ENCODE measurements at regions not wholly inside any gene's neighbourhood (a gene's known extent, or its start where the extent isn't known, plus 50 kb on each side); places are given as distances from the start of the nearest gene placed in this dataset.
"Not testable (repeated sequence)": the region's sequence is repeated elsewhere in the genome, so short reads cannot be mapped to it uniquely, and the experiment has no call there.

DNA sequence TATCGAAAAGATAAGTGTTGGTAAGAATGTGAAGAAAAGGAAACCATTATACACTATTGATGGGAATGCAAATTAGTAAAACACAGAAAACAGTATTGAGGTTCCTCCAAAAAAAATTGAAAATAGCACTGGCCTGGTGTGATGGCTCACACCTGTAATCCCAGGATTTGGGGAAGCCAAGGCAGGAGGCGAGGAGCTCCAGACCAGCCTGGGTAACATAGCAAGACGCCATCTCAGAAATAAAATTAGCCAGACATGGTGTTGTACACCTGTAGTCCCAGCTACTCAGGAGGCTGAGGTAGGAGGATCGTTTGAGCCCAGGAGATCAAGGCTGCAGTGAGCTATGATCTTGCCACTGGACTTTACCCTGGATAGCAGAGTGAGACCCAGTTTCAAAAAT lies 5303.4 kb upstream of the TPTE start:
- DNase-seq (ENCODE audit: low read depth in 2 of 2), result not testable (repeated sequence)

DNA sequence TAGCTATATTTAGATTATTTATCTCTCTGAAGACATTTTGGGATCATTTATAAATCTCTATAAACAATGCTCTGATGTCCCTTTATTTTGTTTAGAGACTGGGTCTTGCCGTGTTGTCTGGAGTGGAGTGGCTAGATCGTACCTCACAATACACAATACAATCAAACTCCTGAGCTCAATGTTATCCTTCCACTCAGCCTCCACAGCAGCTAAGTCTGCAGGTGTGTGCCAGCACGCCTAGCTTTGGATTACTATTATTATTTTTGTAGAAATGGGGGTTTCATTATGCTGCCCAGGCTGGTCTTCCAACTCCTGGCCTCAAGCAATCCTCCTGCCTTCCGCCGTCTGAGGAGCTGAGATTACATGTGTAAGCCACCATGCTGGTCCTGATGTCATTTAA lies 5301.4 kb upstream of the TPTE start:
- not testable (repeated sequence) for DNase-seq (ENCODE audit: low read depth in 2 of 2)

GRCh38 chr21:5220468-5220867 lies 5300.9 kb upstream of the TPTE start:
- DNase-seq (ENCODE audit: low read depth in 2 of 2), result peak in 1 of 2 donors; percentile 11

GRCh38 chr21:5221458-5222050 lies 5299.8 kb upstream of the TPTE start:
- not testable (repeated sequence) for DNase-seq (ENCODE audit: low read depth in 2 of 2)

DNA sequence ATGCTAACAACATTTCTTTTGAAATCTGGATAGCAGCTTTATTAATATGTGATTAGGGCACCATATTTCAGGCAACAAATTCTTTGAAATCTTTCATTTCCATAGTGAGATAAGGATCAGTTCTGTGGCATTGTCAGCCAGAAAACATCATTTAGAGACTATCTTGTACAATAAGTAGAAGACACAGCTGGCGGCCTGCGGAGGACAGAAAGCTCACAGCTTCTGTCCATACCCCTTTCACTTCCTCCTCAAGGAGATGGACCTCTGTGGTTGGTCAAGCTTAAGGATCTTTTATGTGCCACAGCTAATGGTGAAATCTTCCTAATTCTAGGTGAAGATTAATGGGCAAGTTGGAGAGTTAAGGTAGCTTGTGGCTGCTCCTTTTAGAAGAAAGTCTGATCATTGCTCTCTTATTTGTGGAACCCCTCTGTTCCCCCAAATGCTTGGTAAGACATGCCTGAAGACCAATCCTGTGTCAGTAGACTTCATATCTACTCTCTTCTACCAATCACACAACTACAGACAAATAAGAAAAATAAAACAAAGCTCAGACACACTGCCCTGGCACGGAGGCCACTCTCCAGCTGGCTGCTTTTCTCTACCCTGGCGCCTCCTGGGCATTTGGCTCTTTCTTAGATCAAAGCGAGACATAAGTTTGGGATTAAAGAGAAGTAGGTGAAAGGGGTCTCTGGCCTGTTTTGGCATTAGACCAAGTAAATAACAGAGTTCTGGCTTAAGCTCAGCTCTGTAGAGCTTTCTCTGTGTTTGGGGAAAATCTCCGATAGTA lies 5298.2 kb upstream of the TPTE start:
- not testable (repeated sequence) for DNase-seq (ENCODE audit: low read depth in 2 of 2)

- DNase-seq (ENCODE audit: low read depth in 2 of 2), result not testable (repeated sequence)
These were observed 5297.2 kb upstream of the TPTE start for GRCh38 chr21:5224156-5224555.

DNA sequence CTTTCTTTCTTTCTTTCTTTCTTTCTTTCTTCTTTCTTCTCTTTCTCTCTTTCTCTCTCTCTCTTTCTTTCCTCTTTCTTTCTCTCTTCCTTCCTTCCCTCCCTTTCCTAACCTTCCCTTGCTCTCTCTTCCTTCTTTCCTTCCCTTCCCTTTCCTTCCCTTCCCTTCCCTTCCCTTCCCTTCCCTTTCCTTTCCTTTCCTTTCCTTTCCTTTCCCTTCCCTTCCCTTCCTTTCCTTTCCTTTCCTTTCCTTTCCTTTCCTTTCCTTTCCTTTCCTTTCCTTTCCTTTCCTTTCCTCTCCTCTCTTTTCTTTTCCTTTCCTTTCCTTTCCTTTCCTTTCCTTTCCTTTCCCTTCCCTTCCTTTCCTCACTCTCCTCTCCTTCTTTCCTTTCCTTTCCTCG lies 5294.1 kb upstream of the TPTE start:
- DNase-seq (ENCODE audit: low read depth in 2 of 2), result not testable (repeated sequence)

DNA sequence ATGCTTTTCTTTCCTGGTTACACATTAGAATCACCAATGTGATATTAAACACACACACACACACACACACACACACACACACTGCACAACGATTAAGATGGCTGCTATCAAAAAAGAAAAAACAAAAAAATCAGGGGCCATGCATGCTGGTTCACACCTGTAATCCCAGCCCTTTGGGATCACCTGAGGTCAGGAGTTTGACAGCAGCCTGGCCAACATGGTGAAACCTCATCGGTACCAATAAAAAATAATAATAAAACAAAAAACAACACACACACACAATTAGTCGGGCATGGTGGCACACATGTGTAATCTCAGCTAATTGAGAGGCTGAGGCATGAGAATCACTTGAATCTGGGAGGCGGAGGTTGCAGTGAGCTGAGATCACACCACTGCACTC lies 5290.8 kb upstream of the TPTE start:
- DNase-seq (ENCODE audit: low read depth in 2 of 2), result not testable (repeated sequence)

- not testable (repeated sequence) for DNase-seq (ENCODE audit: low read depth in 2 of 2)
These were observed 5290.1 kb upstream of the TPTE start for GRCh38 chr21:5231261-5231660.

DNA sequence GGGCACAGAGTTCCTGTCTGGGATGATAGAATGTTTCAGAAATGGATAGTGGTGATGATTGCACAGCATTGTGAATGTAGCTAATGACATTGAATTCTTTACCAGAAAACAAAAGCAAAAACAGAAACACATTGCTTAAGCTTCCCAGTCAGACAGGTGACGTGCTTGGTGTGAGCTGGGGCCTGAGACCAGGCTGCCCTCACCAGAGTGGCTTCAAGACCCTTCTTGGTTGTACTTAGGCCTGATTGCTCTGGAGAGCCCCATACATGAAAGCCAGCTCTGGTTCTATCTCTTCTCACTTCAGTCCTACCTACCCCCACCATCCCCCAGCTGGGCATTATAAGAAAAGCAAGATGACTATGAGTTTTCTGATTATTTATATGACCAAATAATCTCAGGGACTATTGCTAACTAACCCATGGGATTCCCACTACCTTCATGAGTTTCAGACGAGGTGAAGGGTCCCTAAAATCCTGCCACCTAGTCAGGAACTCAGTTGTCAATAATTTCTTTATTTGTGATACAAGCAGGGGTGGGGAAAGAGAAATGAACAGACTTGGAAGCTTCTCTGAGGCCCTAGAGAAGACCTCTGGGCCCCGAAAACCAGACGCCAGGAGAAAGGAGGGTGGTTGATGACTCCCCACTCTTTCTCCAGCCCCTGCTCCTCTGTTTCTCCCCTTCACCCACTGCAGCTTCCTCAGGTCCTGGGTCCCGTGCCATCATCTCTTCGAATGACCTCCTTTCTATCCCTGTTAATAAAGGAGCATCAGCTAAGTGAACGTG lies 5289.0 kb upstream of the TPTE start:
- DNase-seq (ENCODE audit: low read depth in 2 of 2), result not testable (repeated sequence)

DNA sequence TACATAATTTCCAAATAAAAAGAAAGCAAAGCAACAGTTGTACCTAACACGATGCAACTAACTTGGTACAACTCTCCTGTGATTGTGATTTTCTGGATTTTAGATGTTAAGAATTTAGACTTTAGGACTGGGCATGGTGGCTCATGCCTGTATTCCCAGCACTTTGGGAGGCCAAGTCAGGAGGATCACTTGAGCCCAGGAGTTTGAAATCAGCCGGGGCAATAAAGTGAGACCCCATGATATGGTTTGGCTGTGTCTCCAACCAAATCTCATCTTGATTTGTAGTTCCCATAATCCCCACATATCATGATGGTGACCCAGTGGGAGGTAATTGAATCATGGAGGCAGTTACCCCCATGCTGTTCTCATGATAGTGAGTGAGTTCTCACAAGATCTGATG lies 5285.6 kb upstream of the TPTE start:
- not testable (repeated sequence) for DNase-seq (ENCODE audit: low read depth in 2 of 2)

DNA sequence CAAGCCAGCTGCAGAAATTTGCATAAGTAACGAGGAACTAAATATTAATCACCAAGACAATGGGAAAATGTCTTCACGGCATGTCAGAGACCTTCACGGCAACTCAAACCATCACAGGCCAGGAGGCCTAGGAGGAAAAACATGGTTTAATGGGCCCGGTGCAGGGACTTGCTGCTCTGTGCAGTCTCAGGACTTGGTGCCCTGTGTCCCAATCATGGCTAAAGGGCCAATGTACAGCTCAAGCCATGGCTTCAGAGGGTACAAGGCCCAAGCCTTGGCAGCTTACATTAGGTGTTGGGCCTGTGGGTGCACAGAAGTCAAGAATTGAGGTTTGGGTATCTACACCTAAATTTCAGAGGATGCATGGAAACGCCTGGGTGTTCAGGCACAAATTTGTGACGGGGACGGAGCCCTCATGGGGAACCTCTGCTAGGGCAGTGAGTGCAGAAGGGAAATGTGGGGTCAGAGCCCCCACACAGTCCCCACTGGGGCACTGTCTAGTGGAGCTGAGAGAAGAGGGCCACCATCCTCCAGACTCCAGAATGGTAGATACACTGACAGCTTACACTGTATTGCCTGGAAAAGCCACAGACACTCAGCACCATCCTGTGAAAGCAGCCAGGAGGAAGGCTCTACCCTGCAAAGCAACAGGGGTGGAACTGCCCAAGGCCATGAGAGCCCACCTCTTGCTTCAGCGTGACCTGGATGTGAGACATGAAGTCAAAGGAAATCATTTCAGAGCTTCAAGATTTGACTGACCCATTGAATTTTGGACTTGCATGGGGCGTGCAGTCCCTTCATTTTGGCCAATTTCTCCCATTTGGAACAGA lies 5284.3 kb upstream of the TPTE start:
- not testable (repeated sequence) for DNase-seq (ENCODE audit: low read depth in 2 of 2)

GRCh38 chr21:5240521-5240920 lies 5280.9 kb upstream of the TPTE start:
- DNase-seq (ENCODE audit: low read depth in 2 of 2), result not testable (repeated sequence)

DNA sequence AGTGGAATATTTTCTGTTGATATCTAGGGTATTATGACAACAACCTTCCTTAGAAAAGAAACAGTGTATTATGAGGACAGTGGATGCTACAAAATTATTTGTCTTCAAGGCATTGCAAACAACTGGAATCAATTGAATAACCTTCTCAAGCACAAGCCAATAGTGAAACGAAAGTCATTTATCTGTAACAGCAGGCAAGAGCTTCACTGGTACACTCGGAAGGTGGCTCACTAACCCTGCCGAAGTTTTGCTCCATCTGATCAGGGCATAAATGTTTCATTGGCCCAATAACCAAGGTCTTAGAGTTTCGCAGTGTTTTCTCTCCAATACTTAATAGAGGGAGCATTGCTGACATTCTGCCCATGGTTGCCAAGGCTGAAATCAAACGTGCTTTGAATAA lies 5278.7 kb upstream of the TPTE start:
- not testable (repeated sequence) for DNase-seq (ENCODE audit: low read depth in 2 of 2)

DNA sequence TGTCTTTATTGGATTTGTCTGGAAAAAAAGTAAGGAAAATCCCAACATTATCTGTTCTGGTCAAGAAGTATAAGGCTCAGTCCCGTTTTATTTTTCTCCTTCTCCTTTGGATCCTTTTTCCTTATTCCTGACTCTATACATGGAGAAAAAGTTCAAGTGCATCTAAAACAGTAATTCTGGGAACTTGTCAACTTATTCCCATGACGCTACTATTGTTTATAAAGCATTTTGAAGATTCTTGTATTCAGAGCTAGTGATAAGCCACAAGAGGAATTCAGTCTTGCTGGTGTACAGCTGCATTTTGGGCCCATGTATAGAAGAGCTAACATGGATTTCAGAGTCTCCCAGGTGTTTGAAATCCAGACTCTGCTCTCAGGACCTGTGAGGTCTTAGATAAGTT lies 5278.1 kb upstream of the TPTE start:
- not testable (repeated sequence) for DNase-seq (ENCODE audit: low read depth in 2 of 2)

GRCh38 chr21:5243715-5244375 lies 5277.5 kb upstream of the TPTE start:
- DNase-seq (ENCODE audit: low read depth in 2 of 2), result not testable (repeated sequence)

DNA sequence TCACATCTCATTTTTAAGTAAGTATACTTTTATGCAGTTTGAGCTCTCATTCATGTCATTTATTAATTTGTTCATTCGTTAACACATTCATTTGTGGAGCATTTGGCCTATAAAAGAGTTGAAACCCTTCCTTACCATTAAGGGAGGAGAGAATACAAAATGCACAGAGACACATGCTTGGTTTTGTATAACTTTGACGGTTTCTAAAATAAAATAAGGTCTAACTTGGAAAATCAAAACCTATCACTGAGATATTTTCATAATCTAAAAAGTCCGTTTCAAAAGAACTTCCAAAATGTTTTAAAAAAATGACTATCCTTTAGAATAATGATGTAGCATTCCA lies 5277.0 kb upstream of the TPTE start:
- DNase-seq (ENCODE audit: low read depth in 2 of 2), result not testable (repeated sequence)

DNA sequence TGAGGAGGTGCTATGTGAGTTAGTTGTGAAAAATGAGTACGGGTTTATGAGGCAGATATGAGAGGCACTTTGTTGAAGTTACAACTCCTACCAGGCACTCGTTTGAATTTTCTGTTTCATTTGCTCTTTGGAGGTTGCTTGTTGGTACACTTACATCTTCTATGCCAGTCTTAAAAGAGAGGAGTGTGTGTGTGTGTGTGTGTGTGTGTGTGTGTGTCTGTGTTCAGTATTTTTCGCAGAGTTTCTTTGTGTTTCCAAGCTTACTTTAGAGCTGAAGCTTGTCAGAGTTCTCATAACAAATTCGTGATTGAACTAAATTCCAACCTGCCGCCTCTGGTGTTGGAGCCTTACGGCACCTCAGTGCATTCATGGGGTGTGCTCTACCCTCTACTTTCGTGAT lies 5276.4 kb upstream of the TPTE start:
- DNase-seq (ENCODE audit: low read depth in 2 of 2), result not testable (repeated sequence)

GRCh38 chr21:5246416-5246815 lies 5275.0 kb upstream of the TPTE start:
- DNase-seq (ENCODE audit: low read depth in 2 of 2), result not testable (repeated sequence)

DNA sequence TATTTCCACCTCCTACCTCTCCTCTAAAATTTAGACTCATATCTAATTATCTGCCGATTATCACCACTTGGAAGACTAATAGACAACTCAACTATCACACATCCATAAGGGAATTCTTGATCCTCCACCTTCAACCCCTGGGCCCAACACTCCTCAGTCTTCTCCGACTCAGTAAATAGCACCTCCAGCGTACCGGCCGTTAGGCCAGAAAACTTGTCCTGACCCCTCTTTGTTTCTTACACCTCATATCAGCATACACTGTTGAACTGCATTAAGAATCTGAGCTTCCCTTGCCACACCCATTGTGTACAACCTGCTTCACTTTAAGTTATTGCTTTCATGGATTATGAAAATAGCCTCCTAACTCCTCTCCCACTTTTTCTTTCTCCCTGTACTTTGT lies 5274.0 kb upstream of the TPTE start:
- not testable (repeated sequence) for DNase-seq (ENCODE audit: low read depth in 2 of 2)

DNA sequence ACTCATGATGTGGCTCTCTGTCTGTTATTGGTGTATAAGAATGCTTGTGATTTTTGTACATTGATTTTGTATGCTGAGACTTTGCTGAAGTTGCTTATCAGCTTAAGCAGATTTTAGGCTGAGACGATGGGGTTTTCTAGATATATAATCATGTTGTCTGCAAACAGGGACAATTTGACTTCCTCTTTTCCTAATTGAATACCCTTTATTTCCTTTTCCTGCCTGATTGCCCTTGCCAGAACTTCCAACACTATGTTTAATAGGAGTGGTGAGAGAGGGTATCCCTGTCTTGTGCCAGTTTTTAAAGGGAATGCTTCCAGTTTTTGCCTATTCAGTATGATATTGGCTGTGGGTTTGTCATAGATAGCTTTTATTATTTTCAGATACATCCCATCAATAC lies 5271.3 kb upstream of the TPTE start:
- DNase-seq (ENCODE audit: low read depth in 2 of 2), result not testable (repeated sequence)
